ENCODE measurements at regions not wholly inside any gene's neighbourhood (a gene's known extent, or its start where the extent isn't known, plus 50 kb on each side); places are given as distances from the start of the nearest gene placed in this dataset.

- TF ChIP-seq CTCF (IDR thresholded peaks at IDR 0.05; ENCODE audit: low read depth, low read length), result peak; percentile 48
- no peak for TF ChIP-seq EZH2phosphoT487 (IDR thresholded peaks at IDR 0.05; ENCODE audit: low read depth)
These were observed 683.9 kb upstream of the KLHL1 start for GRCh38 chr13:70792121-70792520.

Data from OCI-LY3 (cell line).